GM19324 (cell line): ENCODE measurements at regions not wholly inside any gene's neighbourhood (a gene's known extent, or its start where the extent isn't known, plus 50 kb on each side); places are given as distances from the start of the nearest gene placed in this dataset.

Source experiments
- ATAC-seq: cut with Tn5 transposase; IDR thresholded peaks from one replicate; pipeline ENCODE4 v1.9.1; 2021; ENCODE audit warnings: mild to moderate bottlenecking, moderate library complexity; ENCODE audit not compliant: unreplicated experiment, low FRiP score

- ATAC-seq, result no peak
Measured at GRCh38 chr9:87816036-87816435, 66.6 kb upstream of the SPATA31E1 start.

GRCh38 chr9:87818308-87818707 is 64.4 kb upstream of the SPATA31E1 start:
- ATAC-seq, result no peak

- ATAC-seq, result no peak
Measured at GRCh38 chr9:87824216-87824875, 58.3 kb upstream of the SPATA31E1 start.

- no peak for ATAC-seq
Measured at GRCh38 chr9:87824886-87825285, 57.8 kb upstream of the SPATA31E1 start.

- no peak for ATAC-seq
Measured at GRCh38 chr9:87826331-87826730, 56.3 kb upstream of the SPATA31E1 start.

GRCh38 chr9:87827341-87827740 is 55.3 kb upstream of the SPATA31E1 start:
- no peak for ATAC-seq

GRCh38 chr9:87829756-87830155 is 52.9 kb upstream of the SPATA31E1 start:
- ATAC-seq, result no peak

GRCh38 chr9:87830446-87830845 is 52.2 kb upstream of the SPATA31E1 start:
- ATAC-seq, result no peak

- ATAC-seq, result no peak
Measured at GRCh38 chr9:87831159-87831558, 51.5 kb upstream of the SPATA31E1 start.
